Activated CD8-positive, alpha-beta T cell treated with anti-CD3 and anti-CD28 coated beads for 36 hours (primary cell): ENCODE measurements at regions not wholly inside any gene's neighbourhood (a gene's known extent, or its start where the extent isn't known, plus 50 kb on each side); places are given as distances from the start of the nearest gene placed in this dataset.

Experiments used
- ATAC-seq: fragments of 200-7000 bp; cut with Tn5 transposase; one replicate; pipeline ENCODE4 v1.10.0; 2021; ENCODE audit warnings: mild to moderate bottlenecking, moderate library complexity
- CTCF ChIA-PET: fragments of 350-600 bp; sonication (Branson Sonifier 250); formaldehyde crosslinking; loops from one replicate; lab custom pipeline; 2021; ENCODE audit warnings: antibody characterized with exemption; lab: Charles Lee
- POLR2A ChIA-PET: fragments of 350-600 bp; sonication (Branson Sonifier 250); formaldehyde crosslinking; loops from one replicate; lab custom pipeline; 2021; ENCODE audit warnings: antibody characterized with exemption; lab: Charles Lee
- DNase-seq: peaks from one replicate; pipeline ENCODE4 v3.0.0-alpha.2; 2020
- H3K27ac Mint-ChIP-seq: one replicate; pipeline ENCODE4 v1.8.0; 2021; ENCODE audit warnings: mild to moderate bottlenecking, mixed read lengths
- H3K27me3 Mint-ChIP-seq: one replicate; pipeline ENCODE4 v1.8.0; 2021; ENCODE audit warnings: mixed read lengths
- H3K36me3 Mint-ChIP-seq: one replicate; pipeline ENCODE4 v1.8.0; 2021; ENCODE audit warnings: low read depth, mixed read lengths
- H3K4me1 Mint-ChIP-seq: one replicate; pipeline ENCODE4 v1.8.0; 2021; ENCODE audit warnings: low read depth, mixed read lengths
- H3K4me3 Mint-ChIP-seq: one replicate; pipeline ENCODE4 v1.8.0; 2021; ENCODE audit warnings: mild to moderate bottlenecking, moderate library complexity, mixed read lengths
- H3K9me3 Mint-ChIP-seq: one replicate; pipeline ENCODE4 v1.8.0; 2021; ENCODE audit warnings: mixed read lengths
- CTCF ChIP-seq: fragments of 200-600 bp; IDR thresholded peaks from one replicate; pipeline ENCODE4 v1.8.0; 2022; ENCODE audit warnings: antibody characterized with exemption, mild to moderate bottlenecking
- intact Hi-C: fragments of 100-400 bp; cut with micrococcal nuclease; formaldehyde crosslinking; loops from one replicate; pipeline ENCODE4 v1.10.0; 2022

- no peak for TF ChIP-seq CTCF
- ChIA-PET POLR2A (no interaction called here), CTCF (no interaction called here)
- ATAC-seq (no peak), DNase-seq (no peak)
- Mint-ChIP-seq H3K4me1 (no peaks in the 10 kb centered on the region), H3K4me3 (no peak overlapping the region), H3K27ac (no peak overlapping the region), H3K36me3 (no peaks in the 10 kb centered on the region), H3K27me3 (no peaks in the 10 kb centered on the region), H3K9me3 (peaks cover 2% of the 10 kb centered on the region)
- intact Hi-C loops = no loop called here
Observed at GRCh38 chr3:116873142-116873541, 163.6 kb downstream of the TUSC7 start.

- ChIA-PET CTCF (no interaction called here), POLR2A (no interaction called here)
- no peak for DNase-seq
- Mint-ChIP-seq H3K27me3 (no peaks in the 10 kb centered on the region), H3K4me3 (no peak overlapping the region), H3K4me1 (no peaks in the 10 kb centered on the region), H3K9me3 (peaks cover 5% of the 10 kb centered on the region), H3K27ac (no peak overlapping the region), H3K36me3 (no peaks in the 10 kb centered on the region)
- TF ChIP-seq CTCF = no peak
- ATAC-seq = no peak
- intact Hi-C loops = no loop called here
Observed at GRCh38 chr3:116877968-116878367, 168.4 kb downstream of the TUSC7 start.

GRCh38 chr3:116886202-116886893 is 176.8 kb downstream of the TUSC7 start:
- Mint-ChIP-seq H3K36me3 (no peaks in the 10 kb centered on the region), H3K4me3 (no peak overlapping the region), H3K4me1 (no peaks in the 10 kb centered on the region), H3K9me3 (no peaks in the 10 kb centered on the region), H3K27ac (no peak overlapping the region), H3K27me3 (no peaks in the 10 kb centered on the region)
- no peak for DNase-seq
- ChIA-PET POLR2A (no interaction called here), CTCF (no interaction called here)
- intact Hi-C loops = no loop called here
- ATAC-seq = no peak
- no peak for TF ChIP-seq CTCF

- ATAC-seq = no peak
Observed at GRCh38 chr3:116896116-116896515, 186.5 kb downstream of the TUSC7 start.

GRCh38 chr3:116897382-116897781 is 187.8 kb downstream of the TUSC7 start:
- ChIA-PET POLR2A (no interaction called here), CTCF (no interaction called here)
- Mint-ChIP-seq H3K4me3 (no peak overlapping the region), H3K36me3 (no peaks in the 10 kb centered on the region), H3K27me3 (no peaks in the 10 kb centered on the region), H3K9me3 (no peaks in the 10 kb centered on the region), H3K4me1 (no peaks in the 10 kb centered on the region), H3K27ac (no peak overlapping the region)
- DNase-seq (no peak), ATAC-seq (no peak)
- TF ChIP-seq CTCF = no peak
- intact Hi-C loops = no loop called here

More at GRCh38 chr3:116896116-116896515, 186.5 kb downstream of the TUSC7 start:
- TF ChIP-seq CTCF = no peak
- Mint-ChIP-seq H3K4me3 (no peak overlapping the region), H3K27me3 (no peaks in the 10 kb centered on the region), H3K36me3 (no peaks in the 10 kb centered on the region), H3K27ac (no peak overlapping the region), H3K9me3 (no peaks in the 10 kb centered on the region), H3K4me1 (no peaks in the 10 kb centered on the region)
- DNase-seq = no peak
- POLR2A ChIA-PET = no interaction called here
- CTCF ChIA-PET = no interaction called here
- intact Hi-C loops = no loop called here
